ENCODE measurements at regions not wholly inside any gene's neighbourhood (a gene's known extent, or its start where the extent isn't known, plus 50 kb on each side); places are given as distances from the start of the nearest gene placed in this dataset.
"Not testable (repeated sequence)": the region's sequence is repeated elsewhere in the genome, so short reads cannot be mapped to it uniquely, and the experiment has no call there.

- Histone ChIP-seq H3K9me1 (ENCODE audit: control insufficient read depth, extremely low read depth, insufficient read depth, low read length) (no peaks in the 10 kb centered on the region), H3K4me2 (ENCODE audit: control insufficient read depth, extremely low read depth, insufficient read depth, low read depth, low read length) (no peak overlapping the region), H3K9me3 (ENCODE audit: control insufficient read depth, low read depth, low read length) (no peaks in the 10 kb centered on the region), H3K4me1 (ENCODE audit: control insufficient read depth, extremely low read depth, insufficient read depth, low read length) (no peaks in the 10 kb centered on the region), H3K27ac (ENCODE audit: control insufficient read depth, insufficient read depth, low read length) (no peak overlapping the region), H3K27me3 (ENCODE audit: control insufficient read depth, extremely low read depth, insufficient read depth, low read length) (no peaks in the 10 kb centered on the region), H3K36me3 (ENCODE audit: control insufficient read depth in 2 of 2, extremely low read depth in 1 of 2, insufficient read depth in 2 of 2, low read length in 2 of 2) (no peaks in the 10 kb centered on the region), H3K9ac (ENCODE audit: control insufficient read depth, extremely low read depth, insufficient read depth, low read length) (no peak overlapping the region), H4K20me1 (ENCODE audit: control insufficient read depth, extremely low read depth, insufficient read depth, low read length) (no peaks in the 10 kb centered on the region), H2AFZ (ENCODE audit: control insufficient read depth, low read length) (no peak overlapping the region), H3K79me2 (ENCODE audit: control insufficient read depth, insufficient read depth, low read length) (no peaks in the 10 kb centered on the region), H3K4me3 (ENCODE audit: control insufficient read depth in 2 of 3, extremely low read depth in 1 of 3, insufficient read depth in 2 of 3, low read depth in 1 of 3, low read length in 3 of 3) (no peak overlapping the region)
- dilution Hi-C loops (cut with MboI; ENCODE audit: extremely low pct_ligation_motif_present, low sequenced_read_pairs): no loop called here
- FAIRE-seq (no peak), DNase-seq (ENCODE audit: low read depth, low spot score) (no peak)
- no peak for TF ChIP-seq CTCF (optimal IDR thresholded peaks at IDR 0.05 in 1 of 3, IDR thresholded peaks at IDR 0.05 in 1 of 3, conservative IDR thresholded peaks at IDR 0.05 in 1 of 3; ENCODE audit: extremely low read depth in 1 of 3, insufficient read depth in 2 of 3, low read length in 3 of 3)
- no peak for TF ChIP-seq EZH2 (IDR thresholded peaks at IDR 0.05; ENCODE audit: low read length)
Measured at GRCh38 chr11:109964487-109964886, 128.7 kb upstream of the ZC3H12C start.

GRCh38 chr11:109965445-109965844 is 127.7 kb upstream of the ZC3H12C start:
- H3K4me1 ChIP-seq (ENCODE audit: control insufficient read depth, extremely low read depth, insufficient read depth, low read length); dilution Hi-C loops (cut with MboI; ENCODE audit: extremely low pct_ligation_motif_present, low sequenced_read_pairs); H4K20me1 ChIP-seq (ENCODE audit: control insufficient read depth, extremely low read depth, insufficient read depth, low read length); H3K27me3 ChIP-seq (ENCODE audit: control insufficient read depth, extremely low read depth, insufficient read depth, low read length); H3K9ac ChIP-seq (ENCODE audit: control insufficient read depth, extremely low read depth, insufficient read depth, low read length); H3K4me2 ChIP-seq (ENCODE audit: control insufficient read depth, extremely low read depth, insufficient read depth, low read depth, low read length); H3K9me1 ChIP-seq (ENCODE audit: control insufficient read depth, extremely low read depth, insufficient read depth, low read length); H2AFZ ChIP-seq (ENCODE audit: control insufficient read depth, low read length); H3K36me3 ChIP-seq (ENCODE audit: control insufficient read depth in 2 of 2, extremely low read depth in 1 of 2, insufficient read depth in 2 of 2, low read length in 2 of 2); H3K9me3 ChIP-seq (ENCODE audit: control insufficient read depth, low read depth, low read length); H3K4me3 ChIP-seq (ENCODE audit: control insufficient read depth in 2 of 3, extremely low read depth in 1 of 3, insufficient read depth in 2 of 3, low read depth in 1 of 3, low read length in 3 of 3); DNase-seq (ENCODE audit: low read depth, low spot score); H3K27ac ChIP-seq (ENCODE audit: control insufficient read depth, insufficient read depth, low read length); H3K79me2 ChIP-seq (ENCODE audit: control insufficient read depth, insufficient read depth, low read length); FAIRE-seq: not testable (repeated sequence)

GRCh38 chr11:109965926-109966325 is 127.3 kb upstream of the ZC3H12C start:
- H3K4me2 ChIP-seq (ENCODE audit: control insufficient read depth, extremely low read depth, insufficient read depth, low read depth, low read length); H4K20me1 ChIP-seq (ENCODE audit: control insufficient read depth, extremely low read depth, insufficient read depth, low read length); H3K9me3 ChIP-seq (ENCODE audit: control insufficient read depth, low read depth, low read length); H3K36me3 ChIP-seq (ENCODE audit: control insufficient read depth in 2 of 2, extremely low read depth in 1 of 2, insufficient read depth in 2 of 2, low read length in 2 of 2); H3K4me3 ChIP-seq (ENCODE audit: control insufficient read depth in 2 of 3, extremely low read depth in 1 of 3, insufficient read depth in 2 of 3, low read depth in 1 of 3, low read length in 3 of 3); H2AFZ ChIP-seq (ENCODE audit: control insufficient read depth, low read length); H3K27ac ChIP-seq (ENCODE audit: control insufficient read depth, insufficient read depth, low read length); H3K9ac ChIP-seq (ENCODE audit: control insufficient read depth, extremely low read depth, insufficient read depth, low read length); dilution Hi-C loops (cut with MboI; ENCODE audit: extremely low pct_ligation_motif_present, low sequenced_read_pairs); H3K79me2 ChIP-seq (ENCODE audit: control insufficient read depth, insufficient read depth, low read length); FAIRE-seq; DNase-seq (ENCODE audit: low read depth, low spot score); H3K27me3 ChIP-seq (ENCODE audit: control insufficient read depth, extremely low read depth, insufficient read depth, low read length); H3K9me1 ChIP-seq (ENCODE audit: control insufficient read depth, extremely low read depth, insufficient read depth, low read length); H3K4me1 ChIP-seq (ENCODE audit: control insufficient read depth, extremely low read depth, insufficient read depth, low read length): not testable (repeated sequence)

- H3K27me3 ChIP-seq (ENCODE audit: control insufficient read depth, extremely low read depth, insufficient read depth, low read length); FAIRE-seq; dilution Hi-C loops (cut with MboI; ENCODE audit: extremely low pct_ligation_motif_present, low sequenced_read_pairs); H3K9me1 ChIP-seq (ENCODE audit: control insufficient read depth, extremely low read depth, insufficient read depth, low read length); H3K4me2 ChIP-seq (ENCODE audit: control insufficient read depth, extremely low read depth, insufficient read depth, low read depth, low read length); H3K36me3 ChIP-seq (ENCODE audit: control insufficient read depth in 2 of 2, extremely low read depth in 1 of 2, insufficient read depth in 2 of 2, low read length in 2 of 2); H3K4me3 ChIP-seq (ENCODE audit: control insufficient read depth in 2 of 3, extremely low read depth in 1 of 3, insufficient read depth in 2 of 3, low read depth in 1 of 3, low read length in 3 of 3); H2AFZ ChIP-seq (ENCODE audit: control insufficient read depth, low read length); H3K27ac ChIP-seq (ENCODE audit: control insufficient read depth, insufficient read depth, low read length); H3K9me3 ChIP-seq (ENCODE audit: control insufficient read depth, low read depth, low read length); H4K20me1 ChIP-seq (ENCODE audit: control insufficient read depth, extremely low read depth, insufficient read depth, low read length); H3K79me2 ChIP-seq (ENCODE audit: control insufficient read depth, insufficient read depth, low read length); H3K4me1 ChIP-seq (ENCODE audit: control insufficient read depth, extremely low read depth, insufficient read depth, low read length); H3K9ac ChIP-seq (ENCODE audit: control insufficient read depth, extremely low read depth, insufficient read depth, low read length); DNase-seq (ENCODE audit: low read depth, low spot score): not testable (repeated sequence)
Measured at GRCh38 chr11:109967136-109967535, 126.1 kb upstream of the ZC3H12C start.
